ENCODE measurements at regions not wholly inside any gene's neighbourhood (a gene's known extent, or its start where the extent isn't known, plus 50 kb on each side); places are given as distances from the start of the nearest gene placed in this dataset.

GRCh38 chr4:41433361-41433760 lies 104.6 kb upstream of the LIMCH1 start:
- TF ChIP-seq PATZ1 (CRISPR knock-in tag; IDR thresholded peaks at IDR 0.05; ENCODE audit: borderline replicate concordance), result no peak
- no peak for TF ChIP-seq SNAI2 (CRISPR knock-in tag; IDR thresholded peaks at IDR 0.05)
- TF ChIP-seq ZFP3 (CRISPR knock-in tag; IDR thresholded peaks at IDR 0.05), result no peak
- TF ChIP-seq TCF4 (CRISPR knock-in tag; IDR thresholded peaks at IDR 0.05; ENCODE audit: borderline replicate concordance), result no peak
- no peak for TF ChIP-seq BACH2 (CRISPR knock-in tag; IDR thresholded peaks at IDR 0.05; ENCODE audit: borderline replicate concordance)
- no peak for TF ChIP-seq ZC3H10 (CRISPR knock-in tag; IDR thresholded peaks at IDR 0.05)
- TF ChIP-seq ZNF8 (CRISPR knock-in tag; IDR thresholded peaks at IDR 0.05), result no peak
